Type B pancreatic cell (in vitro differentiated cells): ENCODE measurements at regions not wholly inside any gene's neighbourhood (a gene's known extent, or its start where the extent isn't known, plus 50 kb on each side); places are given as distances from the start of the nearest gene placed in this dataset.

ENCODE experiments used
- DNase-seq: peaks from one replicate; pipeline ENCODE4 v3.0.0; 2021; ENCODE audit warnings: mixed read lengths; ENCODE audit not compliant: unreplicated experiment; ENCODE audit errors: extremely low spot score
- H3K27ac Mint-ChIP-seq: 2 replicates; pipeline ENCODE4 v1.8.0; 2021; ENCODE audit warnings: mild to moderate bottlenecking, mixed read lengths
- H3K27me3 Mint-ChIP-seq: 2 replicates; pipeline ENCODE4 v1.8.0; 2021; ENCODE audit warnings: mixed read lengths
- H3K36me3 Mint-ChIP-seq: 2 replicates; pipeline ENCODE4 v1.8.0; 2021; ENCODE audit warnings: mixed read lengths
- H3K4me1 Mint-ChIP-seq: one replicate; pipeline ENCODE4 v1.8.0; 2021; ENCODE audit warnings: mixed read lengths; ENCODE audit not compliant: unreplicated experiment
- H3K4me3 Mint-ChIP-seq: 2 replicates; pipeline ENCODE4 v1.8.0; 2021; ENCODE audit warnings: mild to moderate bottlenecking, mixed read lengths
- H3K9me3 Mint-ChIP-seq: 2 replicates; pipeline ENCODE4 v1.8.0; 2021; ENCODE audit warnings: mixed read lengths
- TF ChIP-seq, protein P1 (sequence below): fragments of 200-600 bp; sonication (generic); conservative IDR thresholded peaks from 2 replicates; pipeline ENCODE4 v1.5.0; 2021; ENCODE audit warnings: antibody characterized with exemption, mild to moderate bottlenecking

DNA sequence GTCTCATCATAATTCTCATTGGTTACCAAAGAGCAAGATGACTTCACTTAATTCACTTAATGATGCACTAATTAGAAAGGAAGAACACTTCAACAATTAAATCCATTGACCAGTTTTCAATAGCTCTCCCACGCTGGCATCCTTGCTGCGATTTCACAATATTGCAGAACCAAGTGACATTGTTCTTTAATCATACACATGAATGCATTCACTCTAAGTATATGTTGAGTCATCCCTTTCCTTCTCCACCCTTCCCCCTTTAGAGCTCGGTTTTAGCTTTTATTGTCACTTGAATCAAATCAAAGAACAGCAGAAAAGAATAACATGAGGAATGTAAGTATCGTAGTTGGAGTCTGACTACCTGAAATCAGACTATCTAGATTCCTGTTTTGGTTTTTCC lies 233.6 kb upstream of the FMN2 start:
- TF ChIP-seq, protein P1, sequence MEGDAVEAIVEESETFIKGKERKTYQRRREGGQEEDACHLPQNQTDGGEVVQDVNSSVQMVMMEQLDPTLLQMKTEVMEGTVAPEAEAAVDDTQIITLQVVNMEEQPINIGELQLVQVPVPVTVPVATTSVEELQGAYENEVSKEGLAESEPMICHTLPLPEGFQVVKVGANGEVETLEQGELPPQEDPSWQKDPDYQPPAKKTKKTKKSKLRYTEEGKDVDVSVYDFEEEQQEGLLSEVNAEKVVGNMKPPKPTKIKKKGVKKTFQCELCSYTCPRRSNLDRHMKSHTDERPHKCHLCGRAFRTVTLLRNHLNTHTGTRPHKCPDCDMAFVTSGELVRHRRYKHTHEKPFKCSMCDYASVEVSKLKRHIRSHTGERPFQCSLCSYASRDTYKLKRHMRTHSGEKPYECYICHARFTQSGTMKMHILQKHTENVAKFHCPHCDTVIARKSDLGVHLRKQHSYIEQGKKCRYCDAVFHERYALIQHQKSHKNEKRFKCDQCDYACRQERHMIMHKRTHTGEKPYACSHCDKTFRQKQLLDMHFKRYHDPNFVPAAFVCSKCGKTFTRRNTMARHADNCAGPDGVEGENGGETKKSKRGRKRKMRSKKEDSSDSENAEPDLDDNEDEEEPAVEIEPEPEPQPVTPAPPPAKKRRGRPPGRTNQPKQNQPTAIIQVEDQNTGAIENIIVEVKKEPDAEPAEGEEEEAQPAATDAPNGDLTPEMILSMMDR, result no peak
- DNase-seq, result no peak
- H3K27me3 Mint-ChIP-seq, result peaks cover 11% of the 10 kb centered on the region
- H3K4me1 Mint-ChIP-seq, result peaks cover 4% of the 10 kb centered on the region
- no peak overlapping the region for H3K27ac Mint-ChIP-seq
- H3K36me3 Mint-ChIP-seq, result no peaks in the 10 kb centered on the region
- no peak overlapping the region for H3K4me3 Mint-ChIP-seq
- no peaks in the 10 kb centered on the region for H3K9me3 Mint-ChIP-seq

DNA sequence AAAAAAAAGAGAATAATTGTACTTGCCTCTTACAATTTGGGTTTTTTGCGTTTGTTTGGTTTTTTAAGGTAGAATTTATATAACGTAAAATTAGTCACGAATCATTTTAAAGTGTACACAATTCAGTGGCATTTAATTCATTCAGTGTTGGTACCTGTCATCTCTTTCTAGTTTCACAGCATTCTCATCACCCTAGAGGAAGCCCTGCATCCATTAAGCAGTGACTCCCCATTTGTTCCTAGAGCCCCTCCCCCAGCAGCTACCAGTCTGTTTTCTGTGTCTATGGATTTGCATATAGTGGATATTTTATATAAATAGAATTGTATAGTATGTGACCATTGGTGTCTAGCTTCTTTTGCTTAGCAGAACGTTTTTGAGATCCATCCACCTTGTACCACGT lies 233.2 kb upstream of the FMN2 start:
- H3K4me3 Mint-ChIP-seq, result no peak overlapping the region

DNA sequence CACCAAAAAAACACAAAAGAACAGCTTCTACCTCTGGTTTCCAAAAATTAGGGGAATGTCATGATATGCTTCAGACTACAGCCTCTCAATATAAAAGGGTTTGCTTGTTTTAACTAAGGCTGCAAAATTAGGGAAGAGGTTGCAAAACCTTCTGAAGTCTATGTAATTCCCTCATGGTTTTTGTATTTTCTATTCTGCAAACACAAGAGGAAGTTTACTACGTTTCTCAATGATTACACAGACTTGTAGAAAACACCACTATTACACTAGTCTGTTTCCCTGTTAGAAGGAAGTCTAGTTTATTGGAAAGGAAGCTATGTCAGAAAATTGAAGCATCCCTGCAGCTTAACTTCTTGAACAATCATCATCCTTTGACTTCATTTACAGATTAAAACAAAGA lies 229.7 kb upstream of the FMN2 start:
- H3K4me1 Mint-ChIP-seq, result no peaks in the 10 kb centered on the region
- no peak overlapping the region for H3K4me3 Mint-ChIP-seq
- peaks cover 4% of the 10 kb centered on the region for H3K36me3 Mint-ChIP-seq
- no peak for DNase-seq
- peaks cover 3% of the 10 kb centered on the region for H3K9me3 Mint-ChIP-seq
- H3K27me3 Mint-ChIP-seq, result peaks cover 16% of the 10 kb centered on the region
- TF ChIP-seq, protein P1, result no peak
- no peak overlapping the region for H3K27ac Mint-ChIP-seq

More for the DNA sequence above, 233.2 kb upstream of the FMN2 start:
- H3K27me3 Mint-ChIP-seq, result peaks cover 11% of the 10 kb centered on the region
- no peak overlapping the region for H3K27ac Mint-ChIP-seq
- no peaks in the 10 kb centered on the region for H3K36me3 Mint-ChIP-seq
- H3K9me3 Mint-ChIP-seq, result peaks cover 3% of the 10 kb centered on the region
- peaks cover 4% of the 10 kb centered on the region for H3K4me1 Mint-ChIP-seq
- TF ChIP-seq, protein P1, result no peak
- DNase-seq, result no peak

DNA sequence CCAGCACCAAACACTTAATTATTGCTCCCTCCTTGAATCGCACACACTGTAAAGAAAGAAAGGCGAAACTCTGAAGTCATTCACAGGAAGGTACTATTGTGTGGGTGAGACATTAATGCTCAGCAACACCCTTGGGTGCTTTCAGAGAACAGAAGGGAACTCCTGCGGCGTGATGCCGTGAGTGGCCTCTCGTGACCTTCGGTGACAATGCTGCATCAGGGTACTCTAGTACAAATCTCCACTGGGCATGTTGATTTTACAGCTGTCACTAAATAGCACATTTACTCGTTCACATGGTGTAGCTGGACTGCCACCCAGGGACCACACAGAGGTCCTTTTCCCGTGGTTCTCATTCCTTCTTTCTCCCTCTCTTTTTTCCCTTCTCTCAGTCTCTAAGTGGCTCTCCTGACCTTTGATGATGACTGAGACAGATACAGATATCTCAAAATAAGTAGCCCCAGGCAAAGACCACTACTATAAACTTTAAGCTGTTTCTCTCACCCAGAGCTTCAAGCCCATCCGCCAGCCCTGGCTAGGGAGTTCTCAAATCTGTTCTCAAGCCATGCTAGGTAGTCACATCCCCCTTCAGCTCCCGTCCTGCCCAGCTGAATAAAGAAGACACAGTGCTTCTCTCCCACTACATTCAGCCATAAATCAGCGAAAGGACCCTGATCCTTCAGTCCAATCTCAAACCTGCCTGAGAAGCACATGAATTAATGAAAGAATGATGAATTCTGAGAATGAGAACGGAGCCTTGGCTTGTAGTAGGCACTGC lies 223.4 kb upstream of the FMN2 start:
- DNase-seq, result no peak
- Mint-ChIP-seq H3K9me3 (peaks cover 3% of the 10 kb centered on the region), H3K4me1 (peaks cover 9% of the 10 kb centered on the region), H3K36me3 (peaks cover 4% of the 10 kb centered on the region), H3K27me3 (peaks cover 42% of the 10 kb centered on the region), H3K27ac (no peak overlapping the region), H3K4me3 (no peak overlapping the region)
- TF ChIP-seq, protein P1, result no peak

DNA sequence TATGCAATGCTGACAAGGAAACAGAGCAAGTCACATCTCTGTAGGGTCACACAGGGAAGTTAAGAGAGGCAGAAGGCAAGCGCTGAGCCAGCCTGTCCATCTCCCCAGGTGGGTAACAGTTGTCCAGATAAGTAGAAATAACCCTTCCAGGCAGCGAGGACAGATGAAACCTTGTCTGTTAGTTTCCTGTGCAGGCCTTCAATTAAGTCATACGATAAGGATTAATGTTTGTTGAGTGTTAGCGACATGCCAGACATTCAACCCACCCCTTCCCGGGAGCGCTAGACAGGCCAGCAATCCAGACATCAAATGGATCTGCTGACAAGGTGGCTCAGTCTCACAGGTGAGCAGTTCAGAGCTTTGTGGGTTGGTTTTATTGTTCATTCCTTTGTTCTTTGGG lies 221.5 kb upstream of the FMN2 start:
- peaks cover 45% of the 10 kb centered on the region for H3K27me3 Mint-ChIP-seq
- H3K36me3 Mint-ChIP-seq, result peaks cover 2% of the 10 kb centered on the region
- TF ChIP-seq, protein P1, result no peak
- no peak overlapping the region for H3K4me3 Mint-ChIP-seq
- H3K9me3 Mint-ChIP-seq, result no peaks in the 10 kb centered on the region
- H3K4me1 Mint-ChIP-seq, result peaks cover 9% of the 10 kb centered on the region
- peak overlapping the region; percentile 25 for H3K27ac Mint-ChIP-seq
- DNase-seq, result no peak
